GM19328 (cell line): ENCODE measurements at regions not wholly inside any gene's neighbourhood (a gene's known extent, or its start where the extent isn't known, plus 50 kb on each side); places are given as distances from the start of the nearest gene placed in this dataset.
"Not testable (repeated sequence)": the region's sequence is repeated elsewhere in the genome, so short reads cannot be mapped to it uniquely, and the experiment has no call there.

ENCODE experiments used
- ATAC-seq: cut with Tn5 transposase; IDR thresholded peaks from one replicate; pipeline ENCODE4 v1.9.1; 2021; ENCODE audit warnings: mild to moderate bottlenecking, moderate library complexity; ENCODE audit not compliant: unreplicated experiment

GRCh38 chrX:64853424-64853823 is 122.8 kb downstream of the ZC4H2 start:
- no peak for ATAC-seq

GRCh38 chrX:64850371-64851082 is 125.7 kb downstream of the ZC4H2 start:
- ATAC-seq = peak; percentile 63

GRCh38 chrX:64843224-64843623 is 133.0 kb downstream of the ZC4H2 start:
- ATAC-seq = no peak

- peak; percentile 90 for ATAC-seq
Measured at GRCh38 chrX:64842492-64842891, 133.8 kb downstream of the ZC4H2 start.

GRCh38 chrX:64805683-64806082 is 170.6 kb downstream of the ZC4H2 start:
- no peak for ATAC-seq

GRCh38 chrX:64792598-64793337 is 183.5 kb downstream of the ZC4H2 start:
- no peak for ATAC-seq

GRCh38 chrX:64782923-64783322 is 193.3 kb downstream of the ZC4H2 start:
- ATAC-seq = no peak

- ATAC-seq = no peak
Measured at GRCh38 chrX:64758047-64758446, 218.2 kb downstream of the ZC4H2 start.

GRCh38 chrX:64739792-64740378 is 236.4 kb downstream of the ZC4H2 start:
- ATAC-seq = no peak

- no peak for ATAC-seq
Measured at GRCh38 chrX:64698317-64698716, 277.9 kb downstream of the ZC4H2 start.

- ATAC-seq = not testable (repeated sequence)
Measured at GRCh38 chrX:64695372-64695771, 280.9 kb downstream of the ZC4H2 start.

- no peak for ATAC-seq
Measured at GRCh38 chrX:64662876-64663275, 267.6 kb upstream of the MTMR8 start.

GRCh38 chrX:64657229-64657628 is 262.0 kb upstream of the MTMR8 start:
- ATAC-seq = not testable (repeated sequence)

GRCh38 chrX:64642482-64642881 is 247.2 kb upstream of the MTMR8 start:
- ATAC-seq = no peak
